ENCODE measurements at regions not wholly inside any gene's neighbourhood (a gene's known extent, or its start where the extent isn't known, plus 50 kb on each side); places are given as distances from the start of the nearest gene placed in this dataset.

GRCh38 chr11:134533511-134533910 is 121.5 kb upstream of the B3GAT1 start:
- no peak for DNase-seq (ENCODE audit: low read depth in 2 of 2)

DNA sequence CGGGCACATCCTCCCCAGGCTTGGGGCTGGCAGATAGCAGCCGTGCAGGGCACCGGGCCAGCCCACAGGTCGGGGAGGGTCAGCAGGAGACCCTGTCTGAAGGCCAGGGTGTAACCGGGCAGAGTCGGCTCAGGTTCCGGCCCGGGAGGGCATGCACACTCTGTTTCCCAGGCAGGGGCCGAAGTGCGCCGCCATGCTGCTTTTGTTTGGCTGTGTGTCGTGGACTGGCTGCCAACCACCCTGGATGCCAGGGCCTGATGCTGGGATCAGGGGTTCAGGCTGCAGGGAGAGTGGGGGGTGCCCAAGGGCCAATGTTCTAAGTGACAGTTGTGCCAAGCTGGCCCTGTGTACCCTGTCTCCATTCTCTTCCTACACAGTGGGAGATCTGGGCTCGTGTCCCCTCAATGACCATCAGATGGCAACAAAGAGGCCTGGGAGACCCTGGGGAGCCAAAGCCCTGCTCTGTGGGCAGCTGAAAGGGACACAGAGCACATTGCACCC is 120.9 kb upstream of the B3GAT1 start:
- DNase-seq (ENCODE audit: low read depth in 2 of 2): no peak

GRCh38 chr11:134532131-134532920 is 120.3 kb upstream of the B3GAT1 start:
- no peak for DNase-seq (ENCODE audit: low read depth in 2 of 2)

DNA sequence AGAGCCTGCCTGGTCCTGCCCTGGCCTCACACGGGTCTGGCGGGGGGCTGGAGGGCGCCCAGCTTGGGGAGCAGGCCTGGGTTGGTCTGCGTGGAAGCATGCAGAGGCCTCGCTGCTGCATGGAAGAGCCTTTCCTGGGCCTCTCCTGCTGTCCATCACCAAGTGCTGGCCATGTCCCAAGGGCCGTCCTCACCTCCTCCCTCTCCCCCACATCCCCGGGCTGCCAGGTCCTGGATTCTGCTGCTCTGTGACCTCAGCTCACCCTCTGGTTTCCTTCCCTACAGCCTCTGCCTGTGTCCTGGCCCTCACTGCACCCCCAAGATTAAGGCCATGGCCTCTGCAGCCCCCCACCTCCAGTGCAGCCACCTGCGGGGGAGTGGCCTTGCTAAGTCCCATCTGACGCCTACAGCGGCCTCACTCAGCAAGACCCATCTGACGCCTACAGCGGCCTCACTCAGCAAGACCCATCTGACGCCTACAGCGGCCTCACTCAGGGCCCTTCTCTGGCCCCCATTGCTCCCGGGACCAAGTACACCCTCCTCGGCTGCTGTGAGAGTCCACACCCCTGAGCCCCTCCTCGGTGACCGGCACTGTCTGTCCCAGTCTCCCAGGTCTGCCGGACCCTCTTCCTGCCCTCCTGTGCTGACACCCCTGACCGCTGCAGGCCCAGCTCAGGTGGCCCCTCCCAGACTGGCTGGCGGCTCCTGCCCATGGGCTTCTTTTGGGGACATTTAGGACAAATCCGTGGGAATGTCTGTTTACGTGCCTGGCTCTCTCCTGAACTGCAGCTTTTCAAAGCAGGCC is 119.5 kb upstream of the B3GAT1 start:
- DNase-seq (ENCODE audit: low read depth in 2 of 2): no peak

DNA sequence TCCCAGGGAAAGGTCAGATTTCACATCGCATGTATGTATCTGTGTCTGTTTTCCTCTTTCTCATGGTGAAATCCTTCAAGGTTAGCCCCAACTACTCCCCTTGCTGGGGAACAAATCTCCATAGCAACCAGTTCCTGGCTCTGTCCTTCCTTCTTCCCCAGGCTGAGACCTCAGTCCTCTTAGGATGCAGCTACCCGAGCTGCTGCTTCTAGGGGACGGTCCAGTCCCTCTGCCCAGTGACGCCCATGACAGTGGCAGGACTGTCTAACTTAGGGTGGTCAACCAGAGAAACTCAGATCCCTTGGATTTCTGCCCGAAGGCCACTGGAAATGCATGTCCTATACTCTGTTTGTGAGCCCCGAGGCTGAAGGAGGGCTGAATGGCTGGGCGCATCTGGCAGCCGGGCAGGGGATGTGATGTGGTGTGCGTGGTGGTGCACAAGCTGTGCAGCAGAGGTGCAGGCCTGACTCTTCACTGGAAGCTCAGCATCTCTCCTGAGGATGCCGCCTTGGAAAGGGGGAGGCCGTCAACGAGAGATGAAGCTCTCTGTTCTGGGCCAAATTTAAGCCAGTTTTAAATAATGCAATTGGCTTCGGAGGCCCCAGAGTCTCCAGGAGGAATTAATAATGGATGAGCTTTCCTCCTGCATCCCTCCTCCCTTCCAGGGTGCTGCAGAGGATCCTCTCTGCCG is 118.7 kb upstream of the B3GAT1 start:
- no peak for DNase-seq (ENCODE audit: low read depth in 2 of 2)

- no peak for DNase-seq (ENCODE audit: low read depth in 2 of 2)
These were observed 117.4 kb upstream of the B3GAT1 start for GRCh38 chr11:134529212-134530096.

DNA sequence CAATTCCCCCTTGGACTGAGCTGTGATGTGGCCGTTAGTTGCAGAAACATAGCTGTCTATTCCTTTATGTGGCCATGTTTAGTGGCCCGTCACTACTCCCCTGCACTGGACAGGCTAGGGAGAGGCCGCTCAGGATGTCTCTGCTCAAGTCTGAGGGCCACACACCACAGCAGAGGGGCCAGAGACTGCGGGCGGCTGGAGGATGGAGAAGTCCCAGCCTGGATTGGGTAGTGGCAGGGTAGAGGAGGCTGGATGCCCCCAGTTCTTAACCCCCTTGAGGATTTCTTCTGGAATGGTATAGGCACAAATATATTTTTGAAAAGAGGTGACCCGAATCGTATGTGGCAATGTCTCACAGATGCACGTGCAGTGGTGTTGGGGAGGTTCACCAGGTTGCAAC is 116.4 kb upstream of the B3GAT1 start:
- no peak for DNase-seq (ENCODE audit: low read depth in 2 of 2)

DNA sequence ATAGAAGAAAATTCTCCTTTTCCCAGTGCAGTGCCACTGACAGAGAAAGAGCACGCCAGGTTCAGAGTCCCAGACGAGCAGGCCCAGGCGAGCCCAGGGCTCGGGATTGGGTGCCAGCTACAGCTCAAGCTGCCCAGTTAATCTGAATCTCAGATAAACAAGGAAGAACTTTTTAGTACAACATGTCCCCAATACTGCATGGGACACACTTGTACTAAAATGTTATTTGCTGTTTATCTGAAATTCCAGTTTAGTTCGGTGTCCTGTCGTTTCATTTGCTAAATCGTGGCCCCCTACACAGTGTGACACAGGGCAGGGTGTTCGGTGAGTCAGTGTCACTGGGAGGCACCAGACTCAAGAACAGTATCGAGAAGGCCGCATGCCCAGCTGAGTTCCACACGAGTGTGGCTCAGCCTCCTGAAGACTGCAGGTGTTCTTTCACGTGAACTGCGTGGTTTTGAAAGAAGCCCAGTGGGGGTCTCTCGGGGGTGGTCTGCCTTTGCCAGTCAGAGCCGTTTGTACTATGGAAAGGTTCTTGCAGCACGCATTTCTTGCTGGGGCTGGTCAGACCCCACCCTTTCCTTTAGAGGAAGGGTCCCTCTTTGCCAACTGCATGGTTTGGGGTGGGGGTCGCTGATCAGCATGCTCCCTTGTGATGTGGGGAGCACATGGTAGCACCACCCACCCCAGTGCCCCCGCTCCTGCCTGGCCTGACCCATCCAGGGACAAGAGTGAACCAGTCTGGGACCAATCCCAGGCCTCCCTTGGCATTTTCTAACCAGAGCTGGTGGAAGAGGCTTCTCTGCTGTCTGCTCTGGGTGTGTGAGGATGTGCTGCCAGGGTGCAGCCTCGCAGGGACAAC is 115.6 kb upstream of the B3GAT1 start:
- DNase-seq (ENCODE audit: low read depth in 2 of 2): no peak

DNA sequence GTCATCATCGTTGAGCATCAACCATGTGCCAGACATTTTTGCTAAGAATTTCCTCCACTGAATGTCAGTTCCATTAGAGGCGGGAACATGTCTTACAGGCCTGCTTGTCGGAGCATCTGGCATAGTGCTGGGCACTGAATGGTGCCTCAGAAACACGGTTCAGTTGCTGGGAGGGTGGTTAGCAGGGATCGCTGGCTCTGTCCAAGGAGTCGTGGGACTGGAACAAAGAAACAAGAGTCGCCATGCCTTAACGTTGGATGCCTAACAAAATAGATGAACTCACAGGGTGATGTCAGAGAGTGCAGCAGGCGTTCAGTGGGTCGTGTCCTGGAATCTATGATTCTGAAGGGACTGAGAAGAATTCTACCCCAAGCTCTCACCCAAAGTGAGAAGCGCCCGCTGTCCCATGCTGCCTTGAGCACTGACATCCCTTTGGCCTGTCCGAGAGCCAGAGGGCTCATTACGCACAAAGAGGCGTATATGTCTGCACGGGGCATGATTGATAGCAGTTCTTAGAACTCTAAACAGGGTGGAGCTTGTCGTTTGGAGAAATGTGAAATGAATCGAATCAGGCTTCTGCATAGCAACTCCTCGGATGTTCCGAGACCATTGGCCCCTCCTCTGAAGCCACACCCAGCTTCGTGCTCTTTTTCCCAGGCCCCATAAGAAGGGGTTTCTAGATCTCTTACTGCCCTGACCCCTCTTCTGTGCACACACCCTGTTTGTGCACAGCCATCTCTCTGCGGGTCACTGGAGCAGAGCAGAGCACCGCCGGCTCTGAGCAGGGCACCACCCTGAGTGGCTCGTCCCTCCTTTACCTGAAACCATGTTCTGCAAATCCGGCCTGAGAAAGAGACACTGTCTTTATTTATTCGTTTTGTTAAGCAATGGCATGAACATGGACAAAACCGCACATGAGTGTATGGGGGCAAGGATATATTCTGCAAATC is 113.1 kb upstream of the B3GAT1 start:
- no peak for DNase-seq (ENCODE audit: low read depth in 2 of 2)

DNA sequence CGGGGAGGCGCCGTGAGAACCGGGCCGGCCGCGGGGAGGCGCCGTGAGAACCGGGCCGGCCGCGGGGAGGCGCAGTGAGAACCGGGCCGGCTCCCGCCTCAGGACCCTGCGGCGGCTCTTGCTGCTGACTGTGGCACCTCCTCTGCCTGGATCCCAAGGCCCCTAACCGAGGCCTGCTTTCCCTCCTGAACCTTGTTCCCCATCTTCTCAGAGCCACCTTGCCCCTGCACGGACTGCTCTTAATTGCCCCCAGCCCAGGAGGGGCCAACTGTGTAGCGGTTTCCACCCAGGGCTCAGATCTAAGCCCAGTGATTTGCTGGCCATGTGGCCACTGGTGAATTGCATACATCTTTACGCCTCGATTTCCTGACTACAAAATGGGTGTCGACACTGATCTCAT is 112.2 kb upstream of the B3GAT1 start:
- DNase-seq (ENCODE audit: low read depth in 2 of 2): no peak

GRCh38 chr11:134522782-134523570 is 110.9 kb upstream of the B3GAT1 start:
- no peak for DNase-seq (ENCODE audit: low read depth in 2 of 2)

- DNase-seq (ENCODE audit: low read depth in 2 of 2): no peak
These were observed 109.6 kb upstream of the B3GAT1 start for GRCh38 chr11:134521452-134522289.

DNA sequence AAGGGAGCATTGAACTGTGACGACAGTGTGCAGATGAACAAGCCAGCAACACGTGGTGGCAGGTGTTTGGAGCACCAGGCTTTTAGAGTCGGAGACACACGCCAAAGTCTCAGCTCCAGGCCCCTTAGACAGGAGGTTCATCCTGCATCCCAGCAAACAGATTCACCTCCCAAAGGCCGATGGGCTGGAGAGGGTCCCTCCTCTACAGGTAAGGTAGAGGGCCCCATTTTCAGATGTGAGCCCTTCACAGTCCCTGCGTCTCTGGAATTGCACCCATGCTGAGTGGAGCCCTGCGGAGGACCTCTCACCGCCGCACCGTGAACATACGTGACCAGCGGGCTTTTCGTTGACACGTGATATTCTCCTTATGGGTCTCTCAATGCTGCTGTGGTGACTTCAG is 109.0 kb upstream of the B3GAT1 start:
- DNase-seq (ENCODE audit: low read depth in 2 of 2): no peak

- DNase-seq (ENCODE audit: low read depth in 2 of 2): no peak
These were observed 107.7 kb upstream of the B3GAT1 start for GRCh38 chr11:134519788-134520187.

GRCh38 chr11:134519390-134519750 is 107.3 kb upstream of the B3GAT1 start:
- no peak for DNase-seq (ENCODE audit: low read depth in 2 of 2)

GRCh38 chr11:134518616-134519389 is 106.8 kb upstream of the B3GAT1 start:
- no peak for DNase-seq (ENCODE audit: low read depth in 2 of 2)
